ENCODE measurements at regions not wholly inside any gene's neighbourhood (a gene's known extent, or its start where the extent isn't known, plus 50 kb on each side); places are given as distances from the start of the nearest gene placed in this dataset.

DNA sequence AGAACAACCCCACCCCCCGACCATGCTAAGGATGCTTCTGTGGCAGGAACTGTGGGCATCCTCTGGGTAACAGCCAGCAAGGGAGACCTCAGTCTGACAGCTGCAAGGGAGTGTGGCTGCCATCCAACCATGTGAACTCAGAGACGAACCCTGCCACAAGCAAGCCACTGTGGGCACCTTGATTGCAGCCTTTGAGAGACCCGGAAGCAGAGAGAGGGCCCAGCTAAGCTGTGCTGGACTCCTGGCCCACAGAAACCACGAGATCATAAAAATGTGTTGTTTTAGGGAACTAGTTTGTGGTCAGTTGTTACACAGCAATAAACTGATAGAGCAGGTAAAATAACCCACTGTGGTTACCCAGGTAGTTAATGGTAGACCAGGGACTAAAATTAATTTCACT lies 414.6 kb downstream of the CDH26 start:
- H3K4me3 ChIP-seq (ENCODE audit: low read depth, poor library complexity, severe bottlenecking): no peak overlapping the region
- intact Hi-C loops (cut with DNase I; ENCODE audit: low total_unique reads): no loop called here
- no peak for DNase-seq (ENCODE audit: low spot score in 2 of 2)
- TF ChIP-seq, protein P1, sequence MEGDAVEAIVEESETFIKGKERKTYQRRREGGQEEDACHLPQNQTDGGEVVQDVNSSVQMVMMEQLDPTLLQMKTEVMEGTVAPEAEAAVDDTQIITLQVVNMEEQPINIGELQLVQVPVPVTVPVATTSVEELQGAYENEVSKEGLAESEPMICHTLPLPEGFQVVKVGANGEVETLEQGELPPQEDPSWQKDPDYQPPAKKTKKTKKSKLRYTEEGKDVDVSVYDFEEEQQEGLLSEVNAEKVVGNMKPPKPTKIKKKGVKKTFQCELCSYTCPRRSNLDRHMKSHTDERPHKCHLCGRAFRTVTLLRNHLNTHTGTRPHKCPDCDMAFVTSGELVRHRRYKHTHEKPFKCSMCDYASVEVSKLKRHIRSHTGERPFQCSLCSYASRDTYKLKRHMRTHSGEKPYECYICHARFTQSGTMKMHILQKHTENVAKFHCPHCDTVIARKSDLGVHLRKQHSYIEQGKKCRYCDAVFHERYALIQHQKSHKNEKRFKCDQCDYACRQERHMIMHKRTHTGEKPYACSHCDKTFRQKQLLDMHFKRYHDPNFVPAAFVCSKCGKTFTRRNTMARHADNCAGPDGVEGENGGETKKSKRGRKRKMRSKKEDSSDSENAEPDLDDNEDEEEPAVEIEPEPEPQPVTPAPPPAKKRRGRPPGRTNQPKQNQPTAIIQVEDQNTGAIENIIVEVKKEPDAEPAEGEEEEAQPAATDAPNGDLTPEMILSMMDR (IDR thresholded peaks at IDR 0.05): no peak
- no peak for TF ChIP-seq POLR2A (IDR thresholded peaks at IDR 0.05)
- WGBS, 2 donors: 56 to 61% methylated on average over 4 of the region's 4 CpGs

DNA sequence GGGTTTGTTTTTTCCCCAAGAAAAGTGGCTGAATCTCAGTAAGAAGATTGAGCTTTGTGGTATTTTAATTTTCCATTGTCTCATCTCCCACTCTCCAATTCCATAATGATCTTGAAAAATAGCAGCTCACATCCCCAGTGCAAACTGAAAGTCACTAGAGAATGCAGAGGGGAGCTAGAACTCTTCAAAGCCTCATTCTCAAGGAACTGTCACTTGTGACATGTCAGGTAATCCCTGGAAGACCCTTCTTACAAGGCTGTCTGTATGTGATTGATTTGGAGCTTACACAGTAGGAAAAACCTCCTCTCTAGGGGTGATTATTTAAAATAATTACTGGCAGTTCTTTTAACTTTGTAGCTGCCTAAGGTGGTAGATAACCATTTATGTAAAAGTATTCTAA lies 420.4 kb downstream of the CDH26 start:
- DNase-seq (ENCODE audit: low spot score in 2 of 2): no peak
- no peak overlapping the region for H3K4me3 ChIP-seq (ENCODE audit: low read depth, poor library complexity, severe bottlenecking)
- intact Hi-C loops (cut with DNase I; ENCODE audit: low total_unique reads): no loop called here
- no peak for TF ChIP-seq POLR2A (IDR thresholded peaks at IDR 0.05)
- TF ChIP-seq, protein P1 (IDR thresholded peaks at IDR 0.05): no peak

DNA sequence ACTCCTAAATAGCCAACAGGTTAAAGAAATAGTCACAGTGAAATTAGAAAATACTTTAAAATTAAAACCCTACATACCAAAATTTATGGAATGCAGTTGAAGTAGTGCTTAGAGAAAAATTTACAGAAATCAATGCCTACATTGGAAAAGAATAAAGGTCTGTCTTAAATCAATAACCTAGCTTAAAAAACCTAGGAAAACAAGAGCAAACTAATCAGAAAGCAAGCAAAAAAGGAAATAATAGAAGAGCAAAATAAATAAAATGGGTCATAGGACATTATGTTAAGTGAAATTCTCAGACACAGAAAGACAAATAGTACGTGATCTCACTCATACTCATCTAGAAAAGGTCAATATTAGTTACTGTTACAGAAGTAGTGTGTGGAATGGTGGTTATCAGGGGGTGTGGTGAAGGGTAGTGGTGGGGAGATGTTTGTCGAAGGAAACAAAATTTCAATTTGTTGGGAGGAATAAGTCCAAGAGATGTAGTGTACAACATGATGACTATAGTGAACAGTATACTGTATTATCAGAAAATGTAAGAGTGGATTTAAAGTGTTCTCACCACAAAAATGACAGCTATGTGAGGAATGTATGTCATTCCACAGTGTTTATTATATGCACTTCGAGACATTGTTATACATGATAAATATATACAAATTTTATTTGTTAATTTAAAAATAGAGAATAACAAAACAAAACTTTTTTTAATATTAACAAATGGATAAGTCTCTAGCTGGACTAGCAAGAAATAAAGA lies 423.6 kb downstream of the CDH26 start:
- no peak for DNase-seq (ENCODE audit: low spot score in 2 of 2)
- WGBS, 2 donors: 64 to 65% methylated on average over 3 of the region's 3 CpGs
- intact Hi-C loops (cut with DNase I; ENCODE audit: low total_unique reads): no loop called here
- H3K4me3 ChIP-seq (ENCODE audit: low read depth, poor library complexity, severe bottlenecking): no peak overlapping the region
- no peak for TF ChIP-seq POLR2A (IDR thresholded peaks at IDR 0.05)
- TF ChIP-seq, protein P1 (IDR thresholded peaks at IDR 0.05): peak in 1 of 3 donors; percentile 20

DNA sequence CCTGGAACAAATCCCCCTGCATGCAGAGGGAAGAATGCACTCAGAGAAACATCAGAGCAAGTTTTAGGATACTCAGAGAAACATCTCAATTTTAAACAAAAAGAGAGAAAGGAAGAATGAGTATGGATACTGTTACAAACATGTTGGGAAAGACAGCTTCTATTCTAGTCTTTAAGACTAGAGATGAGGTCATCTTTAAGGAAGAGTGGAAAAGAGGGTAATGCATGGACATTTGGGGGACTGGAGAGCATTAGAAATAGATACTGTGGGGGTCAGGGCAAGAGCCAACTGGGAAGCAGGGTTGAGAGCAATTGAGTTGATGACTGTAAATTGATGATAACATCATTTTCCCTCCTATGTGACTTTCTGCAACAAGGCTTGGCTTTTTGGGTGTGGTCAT lies 431.2 kb downstream of the CDH26 start:
- no peak for TF ChIP-seq POLR2A (IDR thresholded peaks at IDR 0.05)
- TF ChIP-seq, protein P1 (IDR thresholded peaks at IDR 0.05): no peak
- intact Hi-C loops (cut with DNase I; ENCODE audit: low total_unique reads): no loop called here
- H3K4me3 ChIP-seq (ENCODE audit: low read depth, poor library complexity, severe bottlenecking): no peak overlapping the region
- DNase-seq (ENCODE audit: low spot score in 2 of 2): no peak

DNA sequence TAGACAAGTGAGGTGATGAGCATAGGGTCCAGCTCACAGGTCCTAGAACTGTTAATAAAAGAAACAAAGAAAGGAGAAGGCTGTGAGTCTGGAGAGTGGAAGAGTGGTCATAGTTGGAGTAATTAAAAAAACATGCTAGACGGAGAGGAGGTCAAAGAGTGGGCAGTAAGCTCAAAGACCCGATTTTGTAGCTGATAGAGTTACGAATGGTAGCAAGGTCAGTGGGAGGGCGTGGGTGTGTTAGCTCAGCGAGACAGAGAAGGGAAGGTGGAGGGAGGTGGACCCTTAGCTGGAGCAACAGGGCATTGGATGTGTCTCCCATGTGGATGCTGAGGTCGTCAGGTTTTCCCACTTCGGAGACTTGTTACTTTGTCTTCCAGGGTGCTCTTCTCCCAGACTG lies 431.7 kb downstream of the CDH26 start:
- intact Hi-C loops (cut with DNase I; ENCODE audit: low total_unique reads): no loop called here
- DNase-seq (ENCODE audit: low spot score in 2 of 2): no peak
- 57 to 66% methylated on average over 7 of the region's 7 CpGs for WGBS, 2 donors

More for the DNA sequence above, 431.7 kb downstream of the CDH26 start:
- H3K4me3 ChIP-seq (ENCODE audit: low read depth, poor library complexity, severe bottlenecking): no peak overlapping the region
- TF ChIP-seq, protein P1 (IDR thresholded peaks at IDR 0.05): no peak
- no peak for TF ChIP-seq POLR2A (IDR thresholded peaks at IDR 0.05)

Measured in lower leg skin (tissue), 4 donors.